HFF-Myc (cell line): ENCODE measurements at regions not wholly inside any gene's neighbourhood (a gene's known extent, or its start where the extent isn't known, plus 50 kb on each side); places are given as distances from the start of the nearest gene placed in this dataset.
"Not testable (repeated sequence)": the region's sequence is repeated elsewhere in the genome, so short reads cannot be mapped to it uniquely, and the experiment has no call there.

Experiments used
- DNase-seq: peaks from one replicate; pipeline ENCODE4 v3.0.0-alpha.2; 2011; ENCODE audit warnings: low read depth; ENCODE audit errors: extremely low read depth
- H3K4me3 ChIP-seq: replicated peaks from 2 replicates; pipeline ENCODE4 v1.5.1; 2011; ENCODE audit warnings: low read depth, mild to moderate bottlenecking, control low read depth, low read length
- TF ChIP-seq, protein P1 (sequence below): IDR thresholded peaks from 2 replicates; pipeline ENCODE4 v1.5.1; 2012; ENCODE audit warnings: mild to moderate bottlenecking, low read depth, low read length, control low read depth; ENCODE audit errors: missing control alignments

DNA sequence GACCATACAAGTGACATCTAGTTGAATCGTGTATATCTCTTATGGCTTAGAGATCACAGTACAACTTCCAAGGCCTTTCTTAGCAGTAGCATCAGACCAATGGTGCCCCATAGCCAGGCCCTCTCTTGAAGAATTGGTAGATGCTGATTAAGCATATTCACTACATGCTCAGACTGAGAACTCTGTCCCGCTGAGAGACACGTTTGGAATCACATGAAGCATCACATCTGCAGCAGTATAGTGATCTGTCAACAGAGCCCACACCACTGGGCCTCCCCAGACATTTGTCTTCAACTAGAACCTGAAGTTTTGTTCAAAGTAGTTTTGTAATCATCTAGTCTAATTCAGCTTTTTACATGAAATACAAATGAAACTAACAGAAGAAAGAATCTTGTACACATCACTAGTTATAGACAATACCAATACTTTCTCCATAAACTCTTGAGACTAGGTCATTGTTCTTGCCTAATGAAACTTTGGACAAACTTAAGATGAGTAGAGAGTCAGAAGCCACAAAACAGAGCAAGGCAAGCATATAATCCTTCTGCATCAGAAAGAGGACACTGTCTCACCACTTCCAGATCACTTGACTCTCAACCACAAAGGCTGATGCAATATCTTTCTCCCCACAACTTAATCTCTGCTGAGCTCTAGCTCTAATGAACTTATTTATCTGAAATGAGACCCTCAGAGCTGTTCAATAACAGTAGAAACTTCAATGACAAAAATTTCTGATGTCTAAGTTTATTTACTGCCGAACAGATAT, 182.7 kb downstream of the TBX18 start:
- DNase-seq: no peak
- TF ChIP-seq, protein P1, sequence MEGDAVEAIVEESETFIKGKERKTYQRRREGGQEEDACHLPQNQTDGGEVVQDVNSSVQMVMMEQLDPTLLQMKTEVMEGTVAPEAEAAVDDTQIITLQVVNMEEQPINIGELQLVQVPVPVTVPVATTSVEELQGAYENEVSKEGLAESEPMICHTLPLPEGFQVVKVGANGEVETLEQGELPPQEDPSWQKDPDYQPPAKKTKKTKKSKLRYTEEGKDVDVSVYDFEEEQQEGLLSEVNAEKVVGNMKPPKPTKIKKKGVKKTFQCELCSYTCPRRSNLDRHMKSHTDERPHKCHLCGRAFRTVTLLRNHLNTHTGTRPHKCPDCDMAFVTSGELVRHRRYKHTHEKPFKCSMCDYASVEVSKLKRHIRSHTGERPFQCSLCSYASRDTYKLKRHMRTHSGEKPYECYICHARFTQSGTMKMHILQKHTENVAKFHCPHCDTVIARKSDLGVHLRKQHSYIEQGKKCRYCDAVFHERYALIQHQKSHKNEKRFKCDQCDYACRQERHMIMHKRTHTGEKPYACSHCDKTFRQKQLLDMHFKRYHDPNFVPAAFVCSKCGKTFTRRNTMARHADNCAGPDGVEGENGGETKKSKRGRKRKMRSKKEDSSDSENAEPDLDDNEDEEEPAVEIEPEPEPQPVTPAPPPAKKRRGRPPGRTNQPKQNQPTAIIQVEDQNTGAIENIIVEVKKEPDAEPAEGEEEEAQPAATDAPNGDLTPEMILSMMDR: no peak
- no peak overlapping the region for H3K4me3 ChIP-seq

DNA sequence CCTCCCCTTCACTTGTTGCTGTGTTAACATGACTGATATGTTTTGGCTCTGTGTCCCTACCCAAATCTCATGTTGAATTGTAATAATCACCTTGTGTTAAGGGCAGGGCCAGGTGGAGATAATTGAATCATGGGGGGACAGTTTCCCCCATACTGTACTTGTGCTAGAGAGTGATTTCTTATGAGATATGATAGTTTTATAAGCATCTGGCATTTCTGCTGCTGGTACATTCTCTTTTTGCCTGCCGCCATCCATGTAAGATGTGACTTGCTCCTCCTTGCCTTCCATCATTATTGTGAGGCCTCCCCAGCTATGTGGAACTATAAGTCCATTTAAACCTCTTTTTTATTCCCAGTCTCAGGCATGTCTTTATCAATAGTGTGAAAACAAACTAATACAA, 185.0 kb downstream of the TBX18 start:
- no peak for DNase-seq
- TF ChIP-seq, protein P1: no peak
- no peak overlapping the region for H3K4me3 ChIP-seq

DNA sequence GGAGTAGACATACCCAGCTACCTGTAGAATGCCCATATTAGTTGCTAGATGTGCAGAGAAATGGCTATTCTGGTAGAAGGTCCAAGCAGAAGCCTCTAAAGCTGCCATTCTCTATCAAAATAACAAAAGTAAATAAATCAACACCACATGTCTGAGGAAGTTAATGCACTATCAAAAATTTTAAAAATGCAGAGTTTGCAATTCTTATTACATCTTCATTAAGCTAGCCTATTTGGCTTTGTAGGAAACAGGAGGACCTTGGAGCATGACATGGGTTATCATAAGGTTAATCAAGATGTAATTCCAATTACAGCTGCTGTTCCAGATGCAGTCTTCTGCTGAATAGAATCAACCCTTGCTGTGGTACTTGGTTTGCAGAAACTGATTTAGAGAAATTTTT, 188.4 kb downstream of the TBX18 start:
- no peak overlapping the region for H3K4me3 ChIP-seq
- no peak for DNase-seq
- TF ChIP-seq, protein P1: no peak

DNA sequence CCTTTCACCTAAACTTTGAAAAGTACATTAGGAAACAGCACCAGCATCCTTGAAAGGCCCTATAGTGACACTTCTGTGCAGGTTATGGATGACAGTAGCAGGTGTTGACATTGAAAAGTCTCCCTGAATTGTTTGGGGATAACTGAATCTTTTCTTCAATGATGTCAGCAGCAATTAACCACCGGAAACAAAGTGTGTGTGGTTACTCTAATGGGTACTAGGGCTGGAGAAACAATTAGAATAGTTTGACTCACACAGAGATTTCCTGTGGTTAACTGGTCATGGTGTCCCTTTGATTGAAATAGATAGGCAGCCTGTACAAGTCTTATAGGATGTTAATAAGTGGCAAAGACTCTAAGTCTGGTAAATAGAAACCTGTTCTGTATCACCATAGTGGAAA, 189.1 kb downstream of the TBX18 start:
- TF ChIP-seq, protein P1: no peak
- DNase-seq: peak; percentile 38
- no peak overlapping the region for H3K4me3 ChIP-seq

DNA sequence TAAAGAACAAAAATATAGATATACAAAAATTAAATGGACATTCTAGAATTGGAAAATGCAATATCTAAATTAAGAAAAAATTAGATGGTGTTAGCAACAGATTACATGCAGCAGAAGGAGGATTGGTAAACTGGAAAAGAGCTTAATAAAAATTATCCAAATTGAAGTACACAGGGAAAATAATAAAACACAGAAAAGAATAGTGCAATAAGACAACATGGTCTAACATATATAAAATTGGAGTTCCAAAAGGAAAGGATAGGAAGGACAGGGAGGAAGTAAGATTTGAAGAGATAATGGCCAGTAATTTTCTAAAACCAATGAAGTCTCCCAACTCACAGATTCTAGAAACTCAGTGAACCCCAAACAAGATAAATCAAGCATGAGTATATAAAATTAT, 194.5 kb downstream of the TBX18 start:
- no peak for DNase-seq

DNA sequence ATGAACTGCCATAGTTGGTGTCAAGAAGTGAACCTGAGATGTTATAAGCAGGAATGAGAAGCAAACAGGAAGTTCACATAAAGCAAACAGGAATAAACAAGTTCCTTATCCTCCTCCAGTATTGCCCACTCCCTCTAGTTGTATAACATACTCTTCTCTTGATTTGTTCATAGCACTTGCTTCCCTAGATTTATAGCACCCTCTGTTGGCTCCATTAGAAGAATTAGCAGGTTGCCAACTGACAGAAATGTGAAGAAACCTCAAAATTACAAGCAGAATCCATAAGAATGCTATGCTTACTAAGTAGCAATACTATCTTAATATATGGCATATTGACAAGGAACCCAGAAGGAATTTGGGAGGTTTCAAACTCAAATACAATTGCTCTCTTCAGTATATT, 195.4 kb downstream of the TBX18 start:
- DNase-seq: no peak
- TF ChIP-seq, protein P1: no peak
- no peak overlapping the region for H3K4me3 ChIP-seq

More for the DNA sequence above, 194.5 kb downstream of the TBX18 start:
- H3K4me3 ChIP-seq: no peak overlapping the region
- TF ChIP-seq, protein P1: no peak

DNA sequence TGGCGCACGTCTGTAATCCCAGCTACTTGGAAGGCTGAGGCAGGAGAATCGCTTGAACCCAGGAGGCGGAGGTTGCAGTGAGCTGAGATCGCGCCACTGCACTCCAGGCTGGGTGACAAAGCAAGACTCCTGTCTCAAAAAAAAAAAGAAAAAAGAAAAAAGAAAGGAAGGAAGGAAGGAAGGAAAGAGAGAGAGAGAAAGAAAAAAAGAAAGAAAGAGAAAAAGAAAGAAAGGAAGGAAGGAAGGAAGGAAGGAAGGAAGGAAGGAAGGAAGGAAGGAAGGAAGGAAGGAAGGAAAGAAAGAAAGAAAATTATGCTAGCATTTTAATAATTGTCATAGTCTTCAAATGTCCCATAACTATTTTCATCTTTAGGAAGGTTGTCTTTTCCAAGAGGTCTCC, 198.7 kb downstream of the TBX18 start:
- not testable (repeated sequence) for H3K4me3 ChIP-seq

More for the DNA sequence above, 198.7 kb downstream of the TBX18 start:
- not testable (repeated sequence) for DNase-seq
